ENCODE measurements at regions not wholly inside any gene's neighbourhood (a gene's known extent, or its start where the extent isn't known, plus 50 kb on each side); places are given as distances from the start of the nearest gene placed in this dataset.

- Histone ChIP-seq H3K79me2 (ENCODE audit: low read depth) (no peaks in the 10 kb centered on the region), H3K4me2 (no peak overlapping the region), H3K27ac (no peak overlapping the region), H3K4me3 (no peak overlapping the region), H4K20me1 (ENCODE audit: low read depth) (no peaks in the 10 kb centered on the region), H3K4me1 (no peaks in the 10 kb centered on the region), H3K9me3 (ENCODE audit: low read depth) (no peaks in the 10 kb centered on the region), H3K27me3 (no peaks in the 10 kb centered on the region), H3K36me3 (no peaks in the 10 kb centered on the region), H2AFZ (replicated peaks) (no peak overlapping the region), H3F3A (ENCODE audit: low read depth) (no peaks in the 10 kb centered on the region), H3K9ac (no peak overlapping the region)
- no peak for TF ChIP-seq CTCF (IDR thresholded peaks at IDR 0.05)
- no peaks in the 10 kb centered on the region for H3K36me3 Mint-ChIP-seq
- peaks cover 7% of the 10 kb centered on the region for H3K27me3 Mint-ChIP-seq (ENCODE audit: insufficient read depth, low read depth)
- no peak for DNase-seq (ENCODE audit: low spot score)
- peaks cover 65% of the 10 kb centered on the region for H3K9me3 Mint-ChIP-seq
- no peak overlapping the region for H3K4me3 Mint-ChIP-seq
- H3K27ac Mint-ChIP-seq: no peak overlapping the region
- H3K4me1 Mint-ChIP-seq: no peaks in the 10 kb centered on the region
Observed at GRCh38 chr19:57053401-57053800, 66.4 kb upstream of the USP29 start.

GRCh38 chr19:57055956-57056355 lies 63.8 kb upstream of the USP29 start:
- Histone ChIP-seq H3K36me3 (no peaks in the 10 kb centered on the region), H2AFZ (replicated peaks) (no peak overlapping the region), H3K27me3 (no peaks in the 10 kb centered on the region), H3K4me1 (no peaks in the 10 kb centered on the region), H3K9ac (no peak overlapping the region), H3K79me2 (ENCODE audit: low read depth) (no peaks in the 10 kb centered on the region), H3K4me3 (no peak overlapping the region), H4K20me1 (ENCODE audit: low read depth) (no peaks in the 10 kb centered on the region), H3K4me2 (no peak overlapping the region), H3K9me3 (ENCODE audit: low read depth) (no peaks in the 10 kb centered on the region), H3F3A (ENCODE audit: low read depth) (no peaks in the 10 kb centered on the region), H3K27ac (no peak overlapping the region)
- TF ChIP-seq CTCF (IDR thresholded peaks at IDR 0.05) (no peak), EZH2phosphoT487 (IDR thresholded peaks at IDR 0.05) (no peak), EZH2 (IDR thresholded peaks at IDR 0.05) (no peak)
- Mint-ChIP-seq H3K4me1 (no peaks in the 10 kb centered on the region), H3K36me3 (no peaks in the 10 kb centered on the region), H3K27me3 (ENCODE audit: insufficient read depth, low read depth) (peaks cover 7% of the 10 kb centered on the region), H3K4me3 (no peak overlapping the region), H3K9me3 (peaks cover 57% of the 10 kb centered on the region), H3K27ac (no peak overlapping the region)
- no peak for DNase-seq (ENCODE audit: low spot score)

DNA sequence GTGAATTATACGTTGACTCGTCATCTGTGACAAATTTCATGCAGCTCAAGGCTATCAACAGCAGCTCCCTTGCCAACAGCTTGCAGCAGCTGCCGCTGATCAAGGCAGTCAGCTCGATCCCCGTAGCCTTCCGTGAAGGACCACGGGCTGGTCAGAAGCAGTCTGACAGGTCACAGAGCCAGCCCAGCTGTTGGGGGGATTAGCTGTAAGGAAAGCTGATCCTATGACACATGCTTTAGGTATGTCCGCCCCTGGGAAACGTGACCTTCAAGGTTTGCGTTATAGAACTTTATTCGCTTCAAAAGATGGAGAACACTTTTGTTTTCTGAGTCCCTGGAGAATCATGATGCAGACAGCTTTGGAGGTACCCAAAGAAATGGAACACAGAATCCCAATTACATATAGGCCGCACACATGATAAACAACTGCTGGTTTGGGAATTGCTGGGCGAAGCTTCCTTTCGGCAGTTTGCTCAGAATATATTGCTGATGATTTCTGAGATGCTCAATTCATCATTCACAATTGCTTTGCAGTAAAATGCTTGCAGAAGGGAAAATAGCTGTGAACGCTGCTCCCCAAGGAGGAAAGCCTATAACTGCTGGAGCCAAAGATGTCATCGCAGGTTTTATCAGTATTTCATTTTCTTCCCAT lies 62.6 kb upstream of the USP29 start:
- H3K9me3 ChIP-seq (ENCODE audit: low read depth): no peaks in the 10 kb centered on the region
- H3K9me3 Mint-ChIP-seq: peaks cover 57% of the 10 kb centered on the region
- H3K27me3 ChIP-seq: no peaks in the 10 kb centered on the region
- no peaks in the 10 kb centered on the region for H3K4me1 Mint-ChIP-seq
- H3K9ac ChIP-seq: no peak overlapping the region
- H2AFZ ChIP-seq (replicated peaks): no peak overlapping the region
- peaks cover 7% of the 10 kb centered on the region for H3K27me3 Mint-ChIP-seq (ENCODE audit: insufficient read depth, low read depth)
- no peaks in the 10 kb centered on the region for H3K36me3 Mint-ChIP-seq
- no peaks in the 10 kb centered on the region for H3K4me1 ChIP-seq
- H3K79me2 ChIP-seq (ENCODE audit: low read depth): no peaks in the 10 kb centered on the region
- no peak overlapping the region for H3K4me2 ChIP-seq
- no peak overlapping the region for H3K4me3 Mint-ChIP-seq
- no peak overlapping the region for H3K4me3 ChIP-seq
- no peaks in the 10 kb centered on the region for H4K20me1 ChIP-seq (ENCODE audit: low read depth)
- no peaks in the 10 kb centered on the region for H3F3A ChIP-seq (ENCODE audit: low read depth)
- H3K27ac ChIP-seq: no peak overlapping the region
- DNase-seq (ENCODE audit: low spot score): no peak
- TF ChIP-seq CTCF (IDR thresholded peaks at IDR 0.05) (no peak), EZH2 (IDR thresholded peaks at IDR 0.05) (no peak), EZH2phosphoT487 (IDR thresholded peaks at IDR 0.05) (no peak)
- H3K27ac Mint-ChIP-seq: no peak overlapping the region
- no peaks in the 10 kb centered on the region for H3K36me3 ChIP-seq
